ENCODE measurements at regions not wholly inside any gene's neighbourhood (a gene's known extent, or its start where the extent isn't known, plus 50 kb on each side); places are given as distances from the start of the nearest gene placed in this dataset.

DNA sequence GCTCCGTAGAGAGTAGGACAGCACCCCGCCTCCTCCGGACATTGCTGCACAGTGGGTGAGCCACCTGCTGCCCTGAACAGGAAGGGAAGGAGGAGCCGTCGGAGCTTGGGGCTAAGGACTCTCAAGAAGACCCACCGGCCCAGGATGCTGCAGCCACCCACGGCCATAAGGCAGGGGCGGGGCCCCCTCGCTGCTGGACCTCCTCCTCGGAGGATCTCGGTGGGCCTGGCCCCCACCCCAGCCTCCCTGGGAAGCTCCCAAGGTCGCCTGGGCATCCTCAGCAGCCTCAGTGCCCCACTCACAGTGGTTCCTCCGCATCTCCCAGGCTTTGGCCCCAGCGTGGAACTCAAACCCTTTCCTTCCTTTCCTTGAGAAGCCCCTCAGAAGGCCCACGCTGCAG, 68.6 kb upstream of the DIO3 start:
- DNase-seq (ENCODE audit: low spot score): no peak
- no peaks in the 10 kb centered on the region for H3K9me3 Mint-ChIP-seq
- no peaks in the 10 kb centered on the region for H3K4me1 Mint-ChIP-seq (ENCODE audit: low read depth)
- no peaks in the 10 kb centered on the region for H3K36me3 Mint-ChIP-seq (ENCODE audit: low read depth)
- peaks cover 11% of the 10 kb centered on the region for H3K27me3 Mint-ChIP-seq (ENCODE audit: insufficient read depth)
- no peak overlapping the region for H3K27ac Mint-ChIP-seq
- H3K4me3 Mint-ChIP-seq: no peak overlapping the region
- intact Hi-C loops (cut with micrococcal nuclease): no loop called here

DNA sequence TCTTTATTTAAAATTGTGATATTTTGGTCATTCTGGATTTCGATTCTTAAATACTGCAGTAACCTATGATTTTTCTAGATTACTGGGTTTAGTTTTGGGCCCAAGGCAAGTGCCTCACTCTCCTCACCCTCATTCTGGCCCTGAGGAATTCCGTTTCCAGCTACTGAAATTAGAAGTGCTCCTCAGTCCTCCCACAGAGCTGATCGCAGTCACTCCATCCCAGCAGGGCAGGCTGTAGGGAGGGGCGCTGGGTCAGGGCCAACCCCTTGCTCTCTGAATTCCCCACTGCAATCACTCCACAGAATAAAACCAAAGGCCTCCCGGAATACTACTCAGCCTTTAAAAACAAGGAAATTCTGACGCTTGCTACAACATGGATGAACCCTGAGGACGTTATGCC, 66.5 kb upstream of the DIO3 start:
- no peaks in the 10 kb centered on the region for H3K36me3 Mint-ChIP-seq (ENCODE audit: low read depth)
- no peaks in the 10 kb centered on the region for H3K9me3 Mint-ChIP-seq
- intact Hi-C loops (cut with micrococcal nuclease): no loop called here
- DNase-seq (ENCODE audit: low spot score): no peak
- no peak overlapping the region for H3K4me3 Mint-ChIP-seq
- H3K27ac Mint-ChIP-seq: no peak overlapping the region
- H3K27me3 Mint-ChIP-seq (ENCODE audit: insufficient read depth): peaks cover 8% of the 10 kb centered on the region
- H3K4me1 Mint-ChIP-seq (ENCODE audit: low read depth): no peaks in the 10 kb centered on the region

DNA sequence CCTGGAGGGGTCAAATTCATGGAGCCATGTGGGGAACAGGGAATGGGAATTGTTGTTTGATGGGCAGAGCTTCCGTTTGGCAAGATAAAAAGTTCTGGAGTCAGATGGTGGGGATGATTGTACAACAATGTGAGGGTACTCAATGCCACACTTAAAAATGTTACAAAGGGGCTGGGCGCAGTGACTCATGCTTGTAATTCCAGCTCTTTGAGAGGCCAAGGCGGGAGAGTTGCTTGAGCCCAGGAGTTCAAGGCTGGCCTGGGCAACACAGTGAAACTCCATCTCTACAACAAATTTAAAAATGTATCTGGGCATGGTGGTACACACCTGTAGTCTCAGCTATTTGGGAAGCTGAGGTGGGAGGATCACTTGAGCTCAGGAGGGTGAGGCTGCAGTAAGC, 66.0 kb upstream of the DIO3 start:
- Mint-ChIP-seq H3K27me3 (ENCODE audit: insufficient read depth) (peaks cover 8% of the 10 kb centered on the region), H3K36me3 (ENCODE audit: low read depth) (no peaks in the 10 kb centered on the region), H3K9me3 (no peaks in the 10 kb centered on the region), H3K4me1 (ENCODE audit: low read depth) (no peaks in the 10 kb centered on the region), H3K27ac (no peak overlapping the region), H3K4me3 (no peak overlapping the region)
- DNase-seq (ENCODE audit: low spot score): no peak
- intact Hi-C loops (cut with micrococcal nuclease): no loop called here

DNA sequence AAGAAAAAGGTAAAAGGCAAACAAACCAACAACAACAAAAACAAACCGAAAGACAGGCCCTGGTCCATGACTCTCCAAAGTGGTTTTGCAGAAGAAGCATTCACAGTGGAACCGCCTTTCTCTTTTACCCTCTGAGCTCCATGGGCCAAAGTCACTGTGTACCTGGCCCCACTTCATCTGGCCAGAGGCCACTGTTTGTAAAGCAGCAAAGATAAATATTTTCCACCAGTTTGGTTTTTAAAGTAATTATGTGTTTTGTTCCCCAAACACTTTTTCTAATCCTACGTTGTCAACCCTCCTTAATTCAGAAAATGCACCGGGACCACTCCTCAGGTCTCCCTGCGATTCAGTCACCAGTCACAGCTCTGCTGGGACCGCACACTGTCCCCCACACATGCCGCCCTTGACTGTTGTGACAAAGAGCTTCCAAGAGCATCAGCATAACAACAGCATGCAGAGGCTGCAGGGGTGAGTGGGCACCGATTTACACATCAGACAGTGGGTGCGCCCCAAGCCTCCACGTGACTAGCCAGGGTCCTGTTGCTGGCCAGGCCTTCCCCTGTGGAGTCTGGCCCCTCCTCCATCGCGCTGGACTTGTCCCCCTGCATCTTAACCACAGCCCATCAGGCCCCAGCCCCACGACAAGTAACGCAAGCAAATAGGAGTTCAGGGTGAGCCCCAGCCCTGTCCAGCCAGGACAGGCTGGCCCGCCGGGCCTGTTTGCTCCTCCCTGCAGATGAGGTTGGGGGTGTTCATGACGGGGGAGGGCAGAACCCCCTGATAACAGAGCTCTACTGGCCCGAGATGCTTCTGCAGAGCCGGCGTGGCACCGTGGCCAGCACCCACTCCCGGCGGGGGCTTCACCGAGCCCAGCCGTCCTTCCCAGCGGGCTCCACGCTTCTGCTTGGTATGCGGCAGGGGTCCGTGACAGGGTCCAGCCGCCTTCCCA, 65.2 kb upstream of the DIO3 start:
- H3K4me3 Mint-ChIP-seq: no peak overlapping the region
- peaks cover 8% of the 10 kb centered on the region for H3K27me3 Mint-ChIP-seq (ENCODE audit: insufficient read depth)
- no peak for DNase-seq (ENCODE audit: low spot score)
- H3K36me3 Mint-ChIP-seq (ENCODE audit: low read depth): no peaks in the 10 kb centered on the region
- no peaks in the 10 kb centered on the region for H3K9me3 Mint-ChIP-seq
- H3K27ac Mint-ChIP-seq: no peak overlapping the region
- intact Hi-C loops (cut with micrococcal nuclease): no loop called here
- H3K4me1 Mint-ChIP-seq (ENCODE audit: low read depth): no peaks in the 10 kb centered on the region

DNA sequence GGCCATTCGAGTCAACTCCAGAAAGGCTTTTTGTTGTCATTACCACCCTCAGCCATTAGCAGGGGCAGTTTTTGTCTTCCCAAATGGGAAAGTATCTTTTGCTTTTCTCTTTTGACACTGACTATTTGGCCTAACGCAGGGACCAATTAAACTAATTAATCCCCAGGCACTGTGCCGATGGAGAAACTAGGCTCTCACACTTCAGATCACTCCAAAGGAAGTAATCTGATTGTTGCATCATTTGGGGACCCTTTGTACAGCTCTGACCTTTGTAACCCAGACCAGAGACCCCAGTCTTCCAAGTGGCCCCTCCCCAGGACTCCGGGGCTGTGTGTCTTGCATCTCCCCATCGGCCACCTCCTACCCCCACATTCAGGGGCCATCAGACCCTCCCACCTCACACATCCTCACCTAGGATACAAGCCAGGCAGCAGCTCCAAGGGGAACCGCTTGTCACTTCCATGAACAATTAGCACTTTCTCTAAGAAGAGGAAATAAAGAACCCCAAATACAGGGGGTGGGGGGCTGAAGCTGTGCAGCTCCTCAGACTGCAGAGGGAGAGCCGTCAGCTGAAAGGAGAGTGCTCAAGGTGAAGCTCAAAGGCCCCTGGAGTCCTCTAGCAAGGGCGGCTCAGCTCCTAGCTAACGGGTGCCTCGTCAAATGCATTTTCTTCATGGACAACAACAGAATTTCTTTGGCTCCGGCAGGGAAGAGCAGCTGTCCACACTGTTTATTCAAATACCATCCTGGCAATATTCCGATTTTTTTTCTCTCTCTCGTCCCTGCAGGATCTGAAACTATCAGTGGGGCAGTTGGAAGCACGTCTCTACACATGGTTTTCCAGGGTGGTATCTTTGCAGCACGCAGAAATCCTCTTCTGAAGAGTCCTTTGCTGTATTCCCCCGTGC, 64.3 kb upstream of the DIO3 start:
- Mint-ChIP-seq H3K4me3 (no peak overlapping the region), H3K36me3 (ENCODE audit: low read depth) (no peaks in the 10 kb centered on the region), H3K27me3 (ENCODE audit: insufficient read depth) (peaks cover 11% of the 10 kb centered on the region), H3K9me3 (no peaks in the 10 kb centered on the region), H3K27ac (no peak overlapping the region), H3K4me1 (ENCODE audit: low read depth) (no peaks in the 10 kb centered on the region)
- DNase-seq (ENCODE audit: low spot score): no peak
- intact Hi-C loops (cut with micrococcal nuclease): no loop called here

DNA sequence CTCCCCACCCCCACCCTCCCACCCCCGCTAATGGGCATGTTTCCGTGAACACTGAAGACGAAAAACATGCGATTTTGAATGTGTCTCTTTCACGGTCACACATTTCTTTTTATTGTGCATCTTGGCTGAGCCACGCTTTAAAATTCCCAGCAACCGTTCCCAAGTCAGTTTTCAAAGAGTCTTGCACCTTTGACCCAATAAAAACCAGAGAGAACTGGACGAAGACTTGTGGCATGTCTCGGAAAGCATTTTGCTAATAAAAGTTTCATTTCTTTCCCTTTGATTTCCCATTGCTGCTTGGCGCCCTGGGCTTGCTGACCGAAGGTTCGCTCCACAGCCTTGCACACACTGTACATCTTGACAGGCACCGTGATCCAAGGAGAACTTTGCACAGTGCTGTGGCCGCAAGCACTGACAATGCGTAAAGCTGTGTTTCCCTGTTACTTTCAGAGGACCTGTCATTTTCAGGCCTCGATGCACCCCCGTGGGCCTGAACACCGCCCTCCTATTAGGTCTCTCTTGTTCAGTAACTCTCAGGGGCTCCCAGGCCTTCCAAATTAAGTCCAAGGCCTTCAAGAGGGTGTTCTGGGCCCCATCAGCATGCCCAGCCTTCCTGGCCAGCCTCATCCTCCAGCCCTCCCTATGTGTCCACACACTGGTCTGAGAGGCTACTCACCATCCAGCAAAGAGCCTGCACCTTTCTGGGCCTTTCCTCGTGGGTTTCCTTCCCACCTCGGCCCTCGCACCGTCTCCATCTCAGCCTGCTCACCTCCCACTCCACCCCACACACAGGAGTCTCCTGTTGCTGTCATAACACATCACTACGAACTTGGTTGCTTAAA, 63.4 kb upstream of the DIO3 start:
- Mint-ChIP-seq H3K27me3 (ENCODE audit: insufficient read depth) (peaks cover 11% of the 10 kb centered on the region), H3K27ac (no peak overlapping the region), H3K4me1 (ENCODE audit: low read depth) (no peaks in the 10 kb centered on the region), H3K36me3 (ENCODE audit: low read depth) (no peaks in the 10 kb centered on the region), H3K9me3 (no peaks in the 10 kb centered on the region), H3K4me3 (no peak overlapping the region)
- intact Hi-C loops (cut with micrococcal nuclease): no loop called here
- DNase-seq (ENCODE audit: low spot score): no peak

DNA sequence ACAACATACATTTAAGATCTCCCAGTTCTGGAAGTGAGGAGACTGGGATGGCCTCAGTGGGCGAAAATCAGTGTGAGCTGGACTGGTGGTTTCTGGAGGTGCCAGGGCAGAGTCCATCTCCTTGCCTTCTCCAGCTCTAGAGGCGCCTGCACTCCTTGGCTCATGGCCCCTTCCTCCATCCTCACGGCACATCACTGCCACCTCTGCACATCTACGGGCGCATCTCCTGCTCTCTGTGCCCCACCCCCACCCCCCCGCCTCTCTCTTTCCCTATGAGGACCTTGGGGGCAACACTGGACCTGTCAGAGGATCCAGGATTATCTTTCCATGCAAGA, 62.8 kb upstream of the DIO3 start:
- no peaks in the 10 kb centered on the region for H3K36me3 Mint-ChIP-seq (ENCODE audit: low read depth)
- H3K4me3 Mint-ChIP-seq: no peak overlapping the region
- peaks cover 11% of the 10 kb centered on the region for H3K27me3 Mint-ChIP-seq (ENCODE audit: insufficient read depth)
- no peak overlapping the region for H3K27ac Mint-ChIP-seq
- no peaks in the 10 kb centered on the region for H3K4me1 Mint-ChIP-seq (ENCODE audit: low read depth)
- no peak for DNase-seq (ENCODE audit: low spot score)
- H3K9me3 Mint-ChIP-seq: no peaks in the 10 kb centered on the region
- intact Hi-C loops (cut with micrococcal nuclease): no loop called here

DNA sequence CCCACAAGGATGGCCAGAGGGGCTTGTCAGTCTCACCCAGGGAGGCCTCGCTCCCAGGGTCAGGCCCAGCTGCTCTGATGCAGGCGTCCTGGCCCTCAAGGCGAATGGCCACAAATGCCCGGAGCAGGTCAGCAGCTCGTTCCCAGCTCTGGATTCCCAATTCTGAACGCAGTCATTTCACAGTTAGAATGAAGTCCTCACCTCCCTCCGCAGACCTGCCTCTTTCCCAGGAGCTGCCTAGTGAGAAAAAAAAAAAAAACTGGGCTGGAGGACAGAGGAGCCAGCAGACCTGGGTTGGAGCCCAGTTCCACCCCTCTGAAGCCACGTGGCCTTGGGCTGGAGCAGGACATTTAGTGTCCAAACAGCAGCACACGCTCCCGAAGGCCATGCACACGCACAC, 62.2 kb upstream of the DIO3 start:
- no peaks in the 10 kb centered on the region for H3K4me1 Mint-ChIP-seq (ENCODE audit: low read depth)
- H3K4me3 Mint-ChIP-seq: no peak overlapping the region
- H3K9me3 Mint-ChIP-seq: no peaks in the 10 kb centered on the region
- intact Hi-C loops (cut with micrococcal nuclease): no loop called here
- H3K36me3 Mint-ChIP-seq (ENCODE audit: low read depth): no peaks in the 10 kb centered on the region
- peaks cover 11% of the 10 kb centered on the region for H3K27me3 Mint-ChIP-seq (ENCODE audit: insufficient read depth)
- H3K27ac Mint-ChIP-seq: no peak overlapping the region
- no peak for DNase-seq (ENCODE audit: low spot score)

DNA sequence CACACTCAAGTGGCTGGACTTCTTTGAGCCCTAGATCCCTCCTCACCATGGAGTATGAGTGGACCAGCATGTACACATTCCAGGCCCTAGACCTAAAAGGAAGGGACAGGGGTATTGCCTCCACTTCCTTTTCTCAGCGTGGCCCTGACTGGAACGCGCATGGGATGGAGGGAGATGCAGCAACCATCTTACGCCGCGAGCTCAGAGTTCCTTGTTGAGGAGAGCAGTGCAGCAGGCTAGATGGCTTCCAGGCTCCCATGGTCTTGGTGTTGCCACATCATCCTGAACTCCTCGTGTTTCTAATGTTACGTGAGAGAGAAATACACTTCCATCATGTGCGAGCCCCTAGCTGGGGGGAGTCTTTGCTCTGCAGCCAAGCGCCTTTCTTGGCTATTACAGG, 61.8 kb upstream of the DIO3 start:
- no peaks in the 10 kb centered on the region for H3K4me1 Mint-ChIP-seq (ENCODE audit: low read depth)
- H3K4me3 Mint-ChIP-seq: no peak overlapping the region
- DNase-seq (ENCODE audit: low spot score): no peak
- H3K27ac Mint-ChIP-seq: no peak overlapping the region
- peaks cover 11% of the 10 kb centered on the region for H3K27me3 Mint-ChIP-seq (ENCODE audit: insufficient read depth)
- H3K36me3 Mint-ChIP-seq (ENCODE audit: low read depth): no peaks in the 10 kb centered on the region
- intact Hi-C loops (cut with micrococcal nuclease): no loop called here
- H3K9me3 Mint-ChIP-seq: no peaks in the 10 kb centered on the region

DNA sequence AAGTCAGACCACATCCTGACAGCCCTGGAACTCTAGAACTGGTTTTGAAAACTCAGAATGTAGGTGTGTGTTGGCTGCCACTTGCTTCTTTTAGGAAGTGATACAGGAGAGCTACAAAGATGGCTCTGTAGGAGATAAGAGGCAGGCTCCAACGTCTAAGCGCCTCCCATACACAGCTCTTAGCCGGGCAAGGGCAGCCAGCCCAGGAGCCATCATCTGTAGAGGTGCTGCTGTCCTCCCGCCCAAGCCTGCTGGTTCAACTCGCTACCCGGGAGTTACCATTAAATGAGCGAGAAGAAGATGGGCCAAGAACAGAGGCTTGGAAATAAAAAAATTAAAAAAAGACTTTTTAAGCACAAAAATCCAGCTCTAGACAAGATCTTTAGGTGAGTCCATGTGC, 61.2 kb upstream of the DIO3 start:
- Mint-ChIP-seq H3K4me1 (ENCODE audit: low read depth) (no peaks in the 10 kb centered on the region), H3K36me3 (ENCODE audit: low read depth) (no peaks in the 10 kb centered on the region), H3K27ac (no peak overlapping the region), H3K9me3 (no peaks in the 10 kb centered on the region), H3K4me3 (no peak overlapping the region), H3K27me3 (ENCODE audit: insufficient read depth) (peaks cover 11% of the 10 kb centered on the region)
- no peak for DNase-seq (ENCODE audit: low spot score)
- intact Hi-C loops (cut with micrococcal nuclease): no loop called here

DNA sequence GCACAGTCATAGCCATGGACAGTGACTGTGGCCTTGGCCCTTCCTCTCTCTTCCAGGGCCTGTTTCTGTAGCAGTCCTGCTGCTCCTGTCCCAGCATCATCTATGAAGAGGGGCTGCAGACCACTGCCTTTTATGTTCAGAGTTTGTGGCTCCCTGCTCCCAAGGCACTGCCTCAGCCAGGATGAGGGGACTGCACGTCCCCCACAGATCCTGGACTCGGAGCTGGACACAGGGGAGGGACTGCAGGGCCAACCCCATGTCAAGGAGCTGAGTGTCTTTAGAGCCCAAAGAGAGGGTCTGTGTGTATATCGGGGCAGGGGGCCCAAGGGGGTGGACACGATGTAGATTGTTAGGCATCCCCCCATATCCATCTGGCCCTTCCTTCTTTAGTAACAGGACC, 60.6 kb upstream of the DIO3 start:
- intact Hi-C loops (cut with micrococcal nuclease): no loop called here
- peaks cover 11% of the 10 kb centered on the region for H3K27me3 Mint-ChIP-seq (ENCODE audit: insufficient read depth)
- no peak overlapping the region for H3K27ac Mint-ChIP-seq
- no peak for DNase-seq (ENCODE audit: low spot score)
- H3K4me1 Mint-ChIP-seq (ENCODE audit: low read depth): no peaks in the 10 kb centered on the region
- no peaks in the 10 kb centered on the region for H3K9me3 Mint-ChIP-seq
- no peak overlapping the region for H3K4me3 Mint-ChIP-seq
- H3K36me3 Mint-ChIP-seq (ENCODE audit: low read depth): no peaks in the 10 kb centered on the region

DNA sequence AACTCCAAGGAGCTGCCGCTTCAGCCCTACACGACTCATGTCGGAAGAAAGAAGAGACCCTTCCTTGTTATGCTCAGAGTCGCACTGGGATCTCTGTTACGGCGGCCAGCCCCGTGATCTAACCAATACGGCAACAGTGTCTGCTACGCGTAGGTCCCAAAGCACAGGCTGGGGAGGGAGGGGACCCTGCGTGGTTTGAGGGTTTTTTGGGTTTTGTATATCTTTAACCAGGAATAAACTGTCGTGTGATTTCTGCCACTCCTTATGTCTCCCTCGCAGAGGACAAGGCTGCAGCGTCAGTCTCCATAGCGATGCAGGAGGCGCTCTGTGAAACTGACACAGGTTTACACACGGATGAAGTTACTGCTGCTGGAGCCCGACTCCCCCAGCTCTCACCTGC, 60.0 kb upstream of the DIO3 start:
- no peaks in the 10 kb centered on the region for H3K36me3 Mint-ChIP-seq (ENCODE audit: low read depth)
- DNase-seq (ENCODE audit: low spot score): no peak

More for the DNA sequence above, 60.0 kb upstream of the DIO3 start:
- peaks cover 11% of the 10 kb centered on the region for H3K27me3 Mint-ChIP-seq (ENCODE audit: insufficient read depth)
- H3K4me1 Mint-ChIP-seq (ENCODE audit: low read depth): no peaks in the 10 kb centered on the region
- no peak overlapping the region for H3K4me3 Mint-ChIP-seq
- intact Hi-C loops (cut with micrococcal nuclease): no loop called here
- H3K9me3 Mint-ChIP-seq: no peaks in the 10 kb centered on the region
- no peak overlapping the region for H3K27ac Mint-ChIP-seq

Data from activated T-helper 1 cell treated with anti-CD3 and anti-CD28 coated beads, Interleukin-12 subunit alpha, Interleukin-12 subunit beta, Interleukin-2, Interleukin-4 antibody, amounts not matched to agents 30 ng/mL and 10 ng/mL and 1 ng/mL, durations not matched to agents 14 hours and 24 hours and 36 hours (primary cell).